ENCODE measurements at regions not wholly inside any gene's neighbourhood (a gene's known extent, or its start where the extent isn't known, plus 50 kb on each side); places are given as distances from the start of the nearest gene placed in this dataset.

DNA sequence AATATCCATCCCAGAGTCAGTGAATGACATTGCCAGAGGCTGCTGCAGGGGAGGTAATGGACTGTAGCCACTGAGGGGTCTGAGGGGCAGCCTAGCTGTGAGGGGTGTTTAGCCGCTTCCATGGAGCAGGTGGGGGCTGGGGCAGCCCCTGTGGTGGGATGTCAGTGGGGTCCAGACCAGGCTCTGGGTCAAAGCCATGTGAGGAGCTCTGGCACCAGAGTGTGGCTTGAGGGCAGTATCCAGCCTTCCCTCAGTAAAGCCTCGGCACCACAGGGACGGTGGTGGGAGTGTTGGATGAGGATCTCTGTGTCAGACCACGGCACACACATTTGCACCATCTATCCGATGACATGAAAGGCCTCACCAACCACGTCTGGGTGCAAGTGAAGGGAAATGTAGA lies 85.0 kb downstream of the INHBB start:
- TF ChIP-seq EZH2 (IDR thresholded peaks at IDR 0.05; ENCODE audit: borderline replicate concordance) (no peak), EZH2phosphoT487 (IDR thresholded peaks at IDR 0.05; ENCODE audit: low read depth, severe bottlenecking, unreplicated experiment) (no peak)
- TF ChIP-seq, protein P1, sequence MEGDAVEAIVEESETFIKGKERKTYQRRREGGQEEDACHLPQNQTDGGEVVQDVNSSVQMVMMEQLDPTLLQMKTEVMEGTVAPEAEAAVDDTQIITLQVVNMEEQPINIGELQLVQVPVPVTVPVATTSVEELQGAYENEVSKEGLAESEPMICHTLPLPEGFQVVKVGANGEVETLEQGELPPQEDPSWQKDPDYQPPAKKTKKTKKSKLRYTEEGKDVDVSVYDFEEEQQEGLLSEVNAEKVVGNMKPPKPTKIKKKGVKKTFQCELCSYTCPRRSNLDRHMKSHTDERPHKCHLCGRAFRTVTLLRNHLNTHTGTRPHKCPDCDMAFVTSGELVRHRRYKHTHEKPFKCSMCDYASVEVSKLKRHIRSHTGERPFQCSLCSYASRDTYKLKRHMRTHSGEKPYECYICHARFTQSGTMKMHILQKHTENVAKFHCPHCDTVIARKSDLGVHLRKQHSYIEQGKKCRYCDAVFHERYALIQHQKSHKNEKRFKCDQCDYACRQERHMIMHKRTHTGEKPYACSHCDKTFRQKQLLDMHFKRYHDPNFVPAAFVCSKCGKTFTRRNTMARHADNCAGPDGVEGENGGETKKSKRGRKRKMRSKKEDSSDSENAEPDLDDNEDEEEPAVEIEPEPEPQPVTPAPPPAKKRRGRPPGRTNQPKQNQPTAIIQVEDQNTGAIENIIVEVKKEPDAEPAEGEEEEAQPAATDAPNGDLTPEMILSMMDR (IDR thresholded peaks at IDR 0.05; ENCODE audit: poor library complexity), result no peak

All from hepatocyte (in vitro differentiated cells).